ENCODE measurements at regions not wholly inside any gene's neighbourhood (a gene's known extent, or its start where the extent isn't known, plus 50 kb on each side); places are given as distances from the start of the nearest gene placed in this dataset.
A peak's percentile ranks its signal among the peaks of the same experiment; 100 is the strongest.

DNA sequence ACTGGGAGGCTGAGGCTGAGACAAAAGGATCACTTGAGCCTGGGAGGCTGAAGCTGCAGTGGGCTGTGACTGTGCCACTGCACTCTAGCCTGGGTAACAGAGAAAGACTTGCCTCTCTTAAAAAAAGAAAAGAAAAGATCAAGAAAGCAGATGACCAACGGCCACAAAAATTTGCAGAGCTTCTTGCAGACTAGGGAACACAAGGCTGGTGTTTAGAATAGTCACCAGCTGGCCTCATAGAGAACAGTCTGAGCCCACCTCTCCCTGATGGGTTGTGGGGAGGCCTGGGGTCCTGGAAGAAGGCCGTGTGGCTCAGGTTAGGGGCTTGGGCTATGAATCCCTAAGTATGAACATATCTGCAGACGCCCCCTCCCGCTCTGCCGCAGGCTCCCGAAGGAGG lies 73.7 kb upstream of the MED9 start (continued):
- TF ChIP-seq, protein P1, sequence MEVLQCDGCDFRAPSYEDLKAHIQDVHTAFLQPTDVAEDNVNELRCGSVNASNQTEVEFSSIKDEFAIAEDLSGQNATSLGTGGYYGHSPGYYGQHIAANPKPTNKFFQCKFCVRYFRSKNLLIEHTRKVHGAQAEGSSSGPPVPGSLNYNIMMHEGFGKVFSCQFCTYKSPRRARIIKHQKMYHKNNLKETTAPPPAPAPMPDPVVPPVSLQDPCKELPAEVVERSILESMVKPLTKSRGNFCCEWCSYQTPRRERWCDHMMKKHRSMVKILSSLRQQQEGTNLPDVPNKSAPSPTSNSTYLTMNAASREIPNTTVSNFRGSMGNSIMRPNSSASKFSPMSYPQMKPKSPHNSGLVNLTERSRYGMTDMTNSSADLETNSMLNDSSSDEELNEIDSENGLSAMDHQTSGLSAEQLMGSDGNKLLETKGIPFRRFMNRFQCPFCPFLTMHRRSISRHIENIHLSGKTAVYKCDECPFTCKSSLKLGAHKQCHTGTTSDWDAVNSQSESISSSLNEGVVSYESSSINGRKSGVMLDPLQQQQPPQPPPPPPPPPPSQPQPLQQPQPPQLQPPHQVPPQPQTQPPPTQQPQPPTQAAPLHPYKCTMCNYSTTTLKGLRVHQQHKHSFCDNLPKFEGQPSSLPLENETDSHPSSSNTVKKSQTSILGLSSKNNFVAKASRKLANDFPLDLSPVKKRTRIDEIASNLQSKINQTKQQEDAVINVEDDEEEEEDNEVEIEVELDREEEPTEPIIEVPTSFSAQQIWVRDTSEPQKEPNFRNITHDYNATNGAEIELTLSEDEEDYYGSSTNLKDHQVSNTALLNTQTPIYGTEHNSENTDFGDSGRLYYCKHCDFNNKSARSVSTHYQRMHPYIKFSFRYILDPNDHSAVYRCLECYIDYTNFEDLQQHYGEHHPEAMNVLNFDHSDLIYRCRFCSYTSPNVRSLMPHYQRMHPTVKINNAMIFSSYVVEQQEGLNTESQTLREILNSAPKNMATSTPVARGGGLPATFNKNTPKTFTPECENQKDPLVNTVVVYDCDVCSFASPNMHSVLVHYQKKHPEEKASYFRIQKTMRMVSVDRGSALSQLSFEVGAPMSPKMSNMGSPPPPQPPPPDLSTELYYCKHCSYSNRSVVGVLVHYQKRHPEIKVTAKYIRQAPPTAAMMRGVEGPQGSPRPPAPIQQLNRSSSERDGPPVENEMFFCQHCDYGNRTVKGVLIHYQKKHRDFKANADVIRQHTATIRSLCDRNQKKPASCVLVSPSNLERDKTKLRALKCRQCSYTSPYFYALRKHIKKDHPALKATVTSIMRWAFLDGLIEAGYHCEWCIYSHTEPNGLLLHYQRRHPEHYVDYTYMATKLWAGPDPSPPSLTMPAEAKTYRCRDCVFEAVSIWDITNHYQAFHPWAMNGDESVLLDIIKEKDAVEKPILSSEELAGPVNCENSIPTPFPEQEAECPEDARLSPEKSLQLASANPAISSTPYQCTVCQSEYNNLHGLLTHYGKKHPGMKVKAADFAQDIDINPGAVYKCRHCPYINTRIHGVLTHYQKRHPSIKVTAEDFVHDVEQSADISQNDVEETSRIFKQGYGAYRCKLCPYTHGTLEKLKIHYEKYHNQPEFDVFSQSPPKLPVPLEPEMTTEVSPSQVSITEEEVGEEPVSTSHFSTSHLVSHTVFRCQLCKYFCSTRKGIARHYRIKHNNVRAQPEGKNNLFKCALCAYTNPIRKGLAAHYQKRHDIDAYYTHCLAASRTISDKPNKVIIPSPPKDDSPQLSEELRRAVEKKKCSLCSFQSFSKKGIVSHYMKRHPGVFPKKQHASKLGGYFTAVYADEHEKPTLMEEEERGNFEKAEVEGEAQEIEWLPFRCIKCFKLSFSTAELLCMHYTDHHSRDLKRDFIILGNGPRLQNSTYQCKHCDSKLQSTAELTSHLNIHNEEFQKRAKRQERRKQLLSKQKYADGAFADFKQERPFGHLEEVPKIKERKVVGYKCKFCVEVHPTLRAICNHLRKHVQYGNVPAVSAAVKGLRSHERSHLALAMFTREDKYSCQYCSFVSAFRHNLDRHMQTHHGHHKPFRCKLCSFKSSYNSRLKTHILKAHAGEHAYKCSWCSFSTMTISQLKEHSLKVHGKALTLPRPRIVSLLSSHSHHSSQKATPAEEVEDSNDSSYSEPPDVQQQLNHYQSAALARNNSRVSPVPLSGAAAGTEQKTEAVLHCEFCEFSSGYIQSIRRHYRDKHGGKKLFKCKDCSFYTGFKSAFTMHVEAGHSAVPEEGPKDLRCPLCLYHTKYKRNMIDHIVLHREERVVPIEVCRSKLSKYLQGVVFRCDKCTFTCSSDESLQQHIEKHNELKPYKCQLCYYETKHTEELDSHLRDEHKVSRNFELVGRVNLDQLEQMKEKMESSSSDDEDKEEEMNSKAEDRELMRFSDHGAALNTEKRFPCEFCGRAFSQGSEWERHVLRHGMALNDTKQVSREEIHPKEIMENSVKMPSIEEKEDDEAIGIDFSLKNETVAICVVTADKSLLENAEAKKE (CRISPR knock-in tag; IDR thresholded peaks at IDR 0.05) = no peak

- no peaks in the 10 kb centered on the region for H3K79me2 ChIP-seq (replicated peaks; ENCODE audit: insufficient read depth)
- peak overlapping the region; percentile 66; the same call in 1 of the 2 replicates for H2AFZ ChIP-seq
- H3K27me3 ChIP-seq (ENCODE audit: insufficient read depth) = no peaks in the 10 kb centered on the region
- H3K27ac ChIP-seq (ENCODE audit: low read depth) = no peak overlapping the region
- no peaks in the 10 kb centered on the region for H3K9me2 ChIP-seq (ENCODE audit: insufficient read depth)
- no peaks in the 10 kb centered on the region for H3K9me3 Mint-ChIP-seq
- H3K27ac Mint-ChIP-seq = no peak overlapping the region
- H3K4me2 ChIP-seq = no peak overlapping the region
- no peaks in the 10 kb centered on the region for H4K20me1 ChIP-seq (replicated peaks; ENCODE audit: insufficient read depth)
- H3K36me3 ChIP-seq (ENCODE audit: insufficient read depth) = no peaks in the 10 kb centered on the region
- H3K4me1 ChIP-seq (ENCODE audit: insufficient read depth) = no peaks in the 10 kb centered on the region; the same call in 1 of the 2 replicates
- H3F3A ChIP-seq (replicated peaks; ENCODE audit: low read depth) = no peaks in the 10 kb centered on the region
- no peaks in the 10 kb centered on the region for H3K36me3 Mint-ChIP-seq (ENCODE audit: low read depth)
- DNase-seq (ENCODE audit: low spot score) = no peak
- peaks cover 9% of the 10 kb centered on the region for H3K27me3 Mint-ChIP-seq (ENCODE audit: insufficient read depth, low read depth, poor library complexity)
- ATAC-seq = peak; percentile 12; the same call in 1 of the 3 replicates
- no peak overlapping the region for H3K4me3 ChIP-seq
- H3K4me1 Mint-ChIP-seq = peaks cover 17% of the 10 kb centered on the region; the same call in 2 of the 3 replicates
- H3K4me3 Mint-ChIP-seq = no peak overlapping the region
- TF ChIP-seq, protein P1 (CRISPR knock-in tag; IDR thresholded peaks at IDR 0.05) = no peak
These were observed 72.8 kb upstream of the MED9 start for GRCh38 chr17:17403899-17404576.

Measured in GM23338 (cell line).